Epidermal melanocyte (primary cell): ENCODE measurements at regions not wholly inside any gene's neighbourhood (a gene's known extent, or its start where the extent isn't known, plus 50 kb on each side); places are given as distances from the start of the nearest gene placed in this dataset.
"Not testable (repeated sequence)": the region's sequence is repeated elsewhere in the genome, so short reads cannot be mapped to it uniquely, and the experiment has no call there.

Experiments
- DNase-seq: peaks from one replicate; pipeline ENCODE4 v3.0.0; 2011; ENCODE audit warnings: low spot score; ENCODE audit not compliant: insufficient read length

DNA sequence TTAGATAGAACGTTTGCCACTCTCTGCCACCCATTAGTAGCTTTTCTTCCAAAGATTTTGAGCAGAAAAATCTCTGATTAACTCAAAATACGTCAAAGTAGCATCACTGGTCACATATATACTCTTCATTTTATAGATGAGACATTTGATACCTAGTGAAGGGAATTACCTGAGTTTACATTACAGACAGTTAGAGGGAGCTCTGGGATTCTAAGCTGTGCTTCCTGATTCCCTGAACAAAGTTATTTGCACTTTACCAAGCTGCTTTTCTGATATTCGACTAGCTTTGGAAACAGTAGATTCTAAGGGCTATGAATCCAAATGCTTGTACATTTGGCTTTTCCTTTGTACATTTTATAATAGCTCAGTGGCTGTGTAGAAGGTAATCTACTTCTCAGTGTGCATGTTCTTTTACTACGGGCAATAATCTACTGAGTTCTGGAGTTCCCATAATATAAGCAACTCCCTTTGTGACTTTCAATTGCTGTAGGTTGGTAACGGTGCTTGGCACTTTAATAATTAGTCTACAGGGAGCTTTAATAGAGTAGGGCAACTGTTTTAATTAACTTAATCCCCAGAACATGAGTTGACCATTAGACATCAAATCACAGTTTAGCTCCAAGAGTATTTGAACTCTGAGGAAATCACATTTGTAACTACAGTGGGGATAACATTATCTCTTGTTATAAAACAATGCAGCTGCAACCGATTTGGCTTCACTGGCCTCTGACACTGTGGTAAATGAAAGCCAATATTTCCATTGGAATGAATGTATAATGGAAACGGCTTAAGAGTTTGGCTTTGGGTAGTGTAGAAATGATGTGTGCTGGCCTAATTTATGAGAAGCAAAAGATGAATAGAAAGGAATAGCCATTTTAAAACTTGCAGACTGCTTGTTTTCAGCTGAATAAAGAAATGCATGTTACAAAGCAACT is 1602.4 kb downstream of the STIM2 start:
- no peak for DNase-seq

DNA sequence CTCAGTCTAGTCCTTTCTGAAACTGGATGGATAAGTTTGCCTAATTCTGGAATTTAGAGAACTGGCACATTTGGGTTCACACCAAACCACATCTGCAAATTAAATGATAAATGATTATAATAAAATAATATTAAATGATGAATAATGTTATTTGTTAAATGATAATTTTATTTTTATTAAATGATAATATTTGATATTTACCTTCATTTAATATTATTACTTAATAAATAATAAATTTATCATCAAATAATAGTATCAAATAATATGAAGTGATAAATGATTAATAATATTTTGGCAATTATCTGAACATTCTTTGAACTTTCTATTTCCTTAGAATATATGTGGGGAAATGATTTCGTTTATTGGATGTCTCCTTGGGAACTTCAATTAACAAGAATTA is 1604.2 kb downstream of the STIM2 start:
- DNase-seq = no peak

DNA sequence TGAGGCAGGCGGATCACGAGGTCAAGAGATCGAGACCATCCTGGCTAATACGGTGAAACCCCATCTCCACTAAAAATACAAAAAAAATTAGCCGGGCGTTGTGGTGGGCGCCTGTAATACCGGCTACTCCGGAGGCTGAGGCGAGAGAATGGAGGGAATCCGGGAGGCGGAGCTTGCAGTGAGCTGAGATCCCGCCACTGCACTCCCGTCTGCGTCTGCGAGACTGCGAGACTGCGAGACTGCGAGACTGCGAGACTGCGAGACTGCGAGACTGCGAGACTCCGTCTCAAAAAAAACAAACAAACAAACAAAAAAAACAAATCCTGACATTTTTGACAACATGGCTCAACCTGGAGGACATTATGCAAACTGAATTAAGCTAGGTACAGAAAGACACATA is 1606.2 kb downstream of the STIM2 start:
- not testable (repeated sequence) for DNase-seq

DNA sequence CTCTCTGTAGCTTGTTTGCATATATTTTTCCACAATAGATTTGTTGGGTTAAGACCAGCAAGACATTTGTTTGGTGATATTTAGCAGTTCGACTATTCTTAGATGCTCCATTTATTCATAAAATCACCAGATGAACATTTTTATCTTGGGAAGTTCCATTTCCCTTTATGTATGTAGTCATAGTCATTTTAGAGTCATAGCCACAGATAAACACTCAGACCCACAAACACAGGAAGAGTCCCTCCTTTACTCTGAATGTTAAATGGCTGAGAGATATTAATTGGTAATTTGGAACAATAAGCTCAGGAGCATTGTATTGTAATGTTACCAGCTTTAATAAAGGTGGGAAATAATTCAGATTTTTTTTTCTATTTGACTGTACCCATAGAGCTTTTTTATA is 1608.7 kb downstream of the STIM2 start:
- no peak for DNase-seq

DNA sequence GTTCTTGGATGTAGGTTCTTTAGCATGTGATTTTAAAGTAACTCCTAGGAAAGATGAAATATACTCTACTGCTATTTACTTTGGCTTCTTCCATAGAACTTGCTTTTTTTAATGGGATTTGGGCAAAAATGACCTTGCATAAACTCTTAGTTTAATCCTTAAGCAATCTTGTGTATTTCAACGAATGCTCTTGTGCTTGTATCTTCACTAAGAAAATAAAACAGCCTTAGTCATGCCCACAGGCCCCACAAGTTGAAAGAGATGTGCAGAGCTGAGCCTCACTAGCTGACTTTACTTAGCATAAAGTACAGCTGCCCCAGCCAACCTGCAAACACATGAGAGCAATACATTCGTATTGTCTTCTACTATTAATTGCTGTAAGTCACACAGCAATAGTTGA is 1609.2 kb downstream of the STIM2 start:
- DNase-seq = no peak

DNA sequence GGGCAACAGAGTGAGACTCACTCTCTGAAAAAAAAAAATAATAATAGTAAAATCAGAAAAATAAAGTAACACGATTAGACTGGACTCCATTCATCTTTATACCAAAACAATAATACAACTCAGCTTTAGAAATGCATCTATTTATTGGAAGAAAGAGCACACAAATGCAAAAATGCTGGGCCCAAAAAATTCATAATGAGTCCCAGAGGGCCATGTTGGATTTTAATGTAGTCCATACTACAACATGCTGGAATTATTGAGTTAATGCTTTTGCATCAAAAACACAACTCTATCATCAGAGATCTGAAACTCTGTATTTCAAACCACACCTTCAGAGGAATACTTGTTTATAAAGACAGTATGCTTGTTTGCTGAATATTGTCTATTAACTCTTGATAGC is 1614.7 kb downstream of the STIM2 start:
- DNase-seq = no peak

DNA sequence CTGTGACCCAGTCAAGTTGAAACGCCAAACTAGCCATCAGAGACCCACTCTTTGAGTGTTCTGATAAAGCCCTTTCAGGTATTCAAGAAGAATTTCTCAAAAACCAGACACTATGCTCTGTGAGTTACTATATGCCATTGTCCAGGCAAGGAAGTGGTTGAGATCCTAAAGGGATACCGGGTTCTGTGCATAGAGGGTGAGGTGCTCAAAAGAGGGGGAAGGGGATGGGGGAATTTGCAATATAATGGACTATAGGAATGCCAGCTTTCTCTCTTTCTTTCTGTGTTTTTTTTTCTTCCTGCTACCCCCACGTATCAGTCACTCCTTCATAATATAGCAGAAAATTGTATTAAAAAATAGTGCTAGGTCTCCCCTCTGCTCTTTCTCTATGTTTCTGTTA is 1619.0 kb downstream of the STIM2 start:
- no peak for DNase-seq

DNA sequence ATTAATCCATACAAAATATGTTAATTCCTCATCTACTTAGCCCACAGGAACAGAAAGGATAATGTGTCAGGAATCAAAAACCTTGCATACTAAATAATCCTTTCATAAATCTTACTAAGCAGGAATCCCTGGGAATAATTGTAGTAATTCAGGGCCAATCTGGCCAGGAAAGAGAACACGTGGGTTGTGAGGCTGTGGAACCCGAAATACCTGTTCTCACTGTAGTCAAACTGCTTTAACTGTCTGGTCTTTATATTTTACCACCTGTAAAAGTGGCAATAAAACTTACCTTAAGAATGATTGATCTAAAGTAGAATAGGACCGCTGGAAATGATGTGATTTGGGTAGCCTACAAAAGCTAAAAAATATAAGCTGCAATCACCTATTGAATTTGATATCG is 1620.9 kb downstream of the STIM2 start:
- no peak for DNase-seq

DNA sequence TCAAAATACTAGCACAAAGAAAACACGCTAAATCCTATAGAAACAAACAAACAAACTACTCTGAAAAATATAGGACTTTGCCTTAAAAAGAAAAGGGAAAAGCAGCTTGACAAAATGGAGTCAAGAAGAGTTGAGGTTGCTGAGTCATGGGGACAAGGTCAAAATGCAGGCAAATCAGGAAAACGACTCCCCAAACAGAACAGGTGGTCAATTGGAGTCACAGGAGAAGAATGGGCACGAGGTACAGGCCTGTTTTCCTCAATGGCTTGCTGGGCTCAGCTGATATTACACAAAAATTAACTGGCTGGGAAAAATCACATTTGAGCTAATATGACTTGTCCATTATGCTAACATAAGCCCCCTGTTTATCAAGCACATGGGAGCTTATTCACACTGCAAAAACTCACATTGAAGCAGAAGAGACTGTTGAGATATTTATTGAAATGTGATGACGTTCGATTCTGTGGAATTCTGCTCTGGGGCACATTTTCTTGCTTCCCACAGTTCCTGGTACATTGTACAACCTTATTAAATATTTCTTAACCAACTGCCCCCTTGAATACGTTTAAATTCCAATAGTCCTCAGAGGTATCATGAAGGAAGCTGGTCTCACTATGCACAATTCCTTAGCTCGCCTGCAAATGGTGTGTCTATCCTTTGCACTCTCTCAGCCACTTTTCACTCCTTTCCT is 1622.1 kb downstream of the STIM2 start:
- no peak for DNase-seq

DNA sequence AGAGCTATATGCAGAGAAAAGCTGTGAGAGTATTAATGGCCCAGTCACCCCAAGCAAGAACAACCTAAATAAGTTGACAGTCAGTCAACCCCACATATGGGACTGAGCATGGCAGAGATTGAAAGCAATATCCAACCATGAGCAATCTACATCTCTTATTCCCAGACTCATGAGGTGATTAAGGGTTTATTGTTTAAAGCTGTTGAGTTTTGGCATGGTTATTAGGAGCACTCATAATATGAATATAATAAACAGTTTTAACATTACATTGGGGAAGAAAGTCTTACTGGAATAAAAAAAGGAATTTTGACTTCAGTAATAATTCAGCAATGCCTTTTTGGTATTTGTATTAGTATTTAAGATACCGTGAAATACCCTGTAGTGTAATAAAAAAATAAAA is 1627.4 kb downstream of the STIM2 start:
- DNase-seq = no peak

DNA sequence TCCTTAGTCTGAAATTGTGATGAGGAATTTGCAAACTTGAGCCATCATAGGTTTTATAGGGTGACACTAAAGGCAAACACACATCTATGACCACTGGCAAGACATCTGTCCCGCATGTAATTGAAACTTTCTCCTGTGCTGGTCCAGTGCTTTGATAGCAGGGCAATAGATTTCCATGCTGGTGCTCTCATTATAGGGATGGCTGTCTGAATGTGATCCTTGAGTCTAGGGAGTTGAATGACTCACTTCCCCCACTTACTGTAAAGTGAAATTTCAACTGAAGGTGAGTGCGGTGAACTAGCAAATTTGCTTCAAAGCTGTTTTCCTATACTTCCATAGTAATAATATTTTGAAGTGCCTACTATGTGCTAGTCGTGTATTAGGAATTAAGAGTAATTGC is 1630.0 kb downstream of the STIM2 start:
- no peak for DNase-seq

DNA sequence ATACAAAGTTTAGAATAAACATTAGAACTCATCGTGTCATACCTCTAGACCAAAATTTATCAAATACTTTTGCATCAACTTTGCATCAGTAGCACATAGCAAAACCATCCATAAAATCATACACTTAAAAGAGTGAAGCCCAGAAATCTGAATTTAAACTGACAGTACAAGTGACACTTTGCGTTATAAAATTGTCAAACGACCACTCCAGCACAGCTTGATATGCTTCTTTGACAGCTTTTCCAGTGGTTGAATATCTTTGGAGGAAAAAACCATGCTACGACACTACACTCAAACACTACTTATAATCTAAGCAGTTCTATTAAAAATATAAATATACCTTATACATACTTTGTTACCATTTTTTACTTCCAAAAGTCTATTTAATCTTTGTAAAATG is 1644.4 kb downstream of the STIM2 start:
- DNase-seq = no peak

DNA sequence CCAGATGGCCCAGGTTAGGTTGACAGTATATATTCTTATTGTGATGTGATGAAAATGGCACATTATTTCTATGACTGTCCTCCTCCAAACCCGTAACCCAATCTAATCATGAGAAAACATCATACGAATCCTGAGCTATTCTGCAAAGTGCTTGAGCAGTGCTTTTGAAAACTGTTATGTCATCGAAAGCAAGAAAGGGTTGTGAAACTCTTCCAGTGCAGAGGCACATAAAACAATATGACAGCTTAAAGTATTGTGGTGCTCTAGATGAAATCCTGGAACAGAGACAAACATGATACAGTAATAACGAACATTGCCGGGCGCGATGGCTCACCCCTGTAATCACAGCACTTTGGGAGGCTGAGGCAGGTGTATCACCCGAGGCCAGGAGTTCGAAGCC is 1648.0 kb downstream of the STIM2 start:
- no peak for DNase-seq

DNA sequence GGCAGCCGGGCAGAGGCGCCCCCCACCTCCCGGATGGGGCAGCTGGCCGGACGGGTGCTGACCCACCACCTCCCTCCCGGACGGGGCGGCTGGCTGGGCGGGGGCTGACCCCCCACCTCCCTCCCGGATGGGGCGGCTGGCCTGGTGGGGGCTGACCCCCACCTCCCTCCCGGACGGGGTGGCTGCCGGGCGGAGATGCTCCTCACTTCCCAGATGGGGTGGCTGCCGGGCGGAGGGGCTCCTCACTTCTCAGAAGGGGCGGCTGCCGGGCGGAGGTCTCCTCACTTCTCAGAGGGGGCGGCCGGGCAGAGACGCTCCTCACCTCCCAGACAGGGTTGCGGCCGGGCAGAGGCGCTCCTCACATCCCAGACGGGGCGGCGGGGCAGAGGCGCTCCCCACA is 1654.1 kb downstream of the STIM2 start:
- DNase-seq = not testable (repeated sequence)

DNA sequence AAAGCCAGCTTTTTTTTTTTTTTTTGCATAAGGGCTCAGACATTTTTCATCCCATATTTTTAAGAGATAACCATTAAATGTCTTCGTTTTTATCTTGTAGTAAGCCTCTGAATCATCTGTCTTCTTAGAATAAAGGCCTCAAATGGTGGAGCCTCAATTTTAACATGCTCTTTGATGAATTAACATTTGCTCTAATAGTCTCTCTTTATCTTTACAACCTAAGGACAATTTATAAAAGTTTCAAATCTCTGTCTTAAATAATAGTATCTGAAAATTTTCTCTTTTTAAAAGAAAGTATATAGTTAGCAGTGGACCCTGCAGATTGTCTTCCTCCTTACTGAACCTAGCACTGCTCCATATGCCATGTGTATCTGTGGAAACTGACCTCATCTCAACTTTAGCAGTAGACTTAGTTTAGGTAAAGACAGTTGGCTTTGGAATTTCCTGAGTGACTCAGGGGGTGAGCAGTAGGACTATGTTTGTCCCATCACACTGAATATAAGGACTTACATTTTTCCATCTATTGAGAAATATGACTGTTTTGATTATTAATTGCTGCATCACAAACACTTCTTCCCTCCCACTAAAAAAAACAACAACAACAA is 1658.0 kb downstream of the STIM2 start:
- no peak for DNase-seq

DNA sequence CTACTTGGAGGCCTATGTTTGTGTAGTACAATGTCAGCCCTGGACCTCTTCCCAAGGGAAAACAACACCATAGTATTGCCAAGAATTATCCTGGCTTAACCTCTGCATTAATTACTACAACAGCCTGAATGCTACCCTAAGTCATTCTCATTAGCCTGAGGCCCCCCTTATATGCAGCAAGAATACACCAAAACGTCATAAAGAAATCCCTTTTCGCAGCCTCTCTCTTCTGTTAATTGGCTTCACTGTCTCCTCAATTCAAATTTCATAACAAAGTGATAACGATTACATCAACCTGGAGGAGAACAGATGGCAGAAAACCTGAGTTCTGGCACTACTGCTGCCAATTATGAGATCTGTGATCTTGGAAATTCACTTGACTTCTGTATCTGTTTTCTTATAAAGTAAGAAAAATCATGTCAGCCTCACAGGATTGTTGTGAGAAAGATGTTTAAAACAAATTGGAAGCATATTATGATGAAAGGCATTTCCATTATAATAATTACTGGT is 1663.1 kb downstream of the STIM2 start:
- DNase-seq = no peak

DNA sequence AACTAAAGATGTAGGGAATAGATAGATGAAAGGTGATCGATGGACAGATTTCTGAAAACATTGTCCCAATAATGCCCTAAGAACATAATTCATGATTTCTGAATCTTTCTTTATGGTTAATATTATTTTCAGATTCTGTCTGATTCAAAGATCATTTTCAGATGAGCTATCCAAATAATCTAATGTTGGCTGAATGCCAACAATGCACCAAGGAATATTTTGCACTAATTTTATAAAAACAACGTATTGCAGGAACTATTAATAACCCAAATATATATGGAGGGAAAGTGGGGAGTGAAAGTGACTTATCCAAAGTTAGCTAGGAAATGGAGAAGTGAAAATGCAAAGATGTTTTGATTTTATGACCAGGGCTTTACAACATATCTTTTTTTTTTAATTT is 1675.5 kb downstream of the STIM2 start:
- DNase-seq = no peak

DNA sequence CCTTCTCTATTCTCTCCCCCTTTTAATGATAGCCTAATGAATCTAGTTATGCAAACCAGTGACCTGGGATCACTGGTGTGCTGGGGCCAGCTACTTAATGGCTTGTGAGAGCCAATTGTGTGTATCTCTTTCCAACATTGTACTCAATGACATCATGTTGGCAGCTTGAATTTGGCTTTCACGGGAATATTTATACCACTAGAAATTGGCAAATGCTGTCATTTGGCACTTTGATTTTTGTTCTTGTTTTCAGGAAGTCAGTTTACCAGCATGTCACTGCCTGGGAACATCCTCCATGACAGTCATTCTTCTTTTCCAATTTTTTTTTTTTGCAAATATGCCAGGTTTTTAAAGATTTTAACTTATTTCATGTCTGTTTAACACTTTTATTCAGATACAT is 1685.3 kb downstream of the STIM2 start:
- DNase-seq = no peak

DNA sequence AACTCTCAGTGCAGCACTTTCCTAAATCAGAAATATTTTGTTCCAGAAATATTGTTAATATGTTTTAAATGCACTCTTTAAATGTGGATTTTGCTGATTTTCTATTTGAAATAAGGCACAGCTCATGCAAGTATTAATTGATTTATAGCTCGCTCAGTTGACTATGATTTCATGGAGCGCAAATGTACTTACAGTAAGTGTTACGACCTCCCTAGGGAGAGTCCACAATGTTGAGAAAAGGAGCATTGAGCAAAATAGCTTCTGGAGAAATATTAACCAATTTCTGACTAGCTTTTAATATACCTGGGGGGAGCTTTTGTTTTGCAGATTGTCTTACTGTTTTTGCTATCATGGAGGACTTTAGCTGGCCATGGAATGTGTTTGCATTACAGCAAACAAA is 1687.5 kb downstream of the STIM2 start:
- DNase-seq = no peak

DNA sequence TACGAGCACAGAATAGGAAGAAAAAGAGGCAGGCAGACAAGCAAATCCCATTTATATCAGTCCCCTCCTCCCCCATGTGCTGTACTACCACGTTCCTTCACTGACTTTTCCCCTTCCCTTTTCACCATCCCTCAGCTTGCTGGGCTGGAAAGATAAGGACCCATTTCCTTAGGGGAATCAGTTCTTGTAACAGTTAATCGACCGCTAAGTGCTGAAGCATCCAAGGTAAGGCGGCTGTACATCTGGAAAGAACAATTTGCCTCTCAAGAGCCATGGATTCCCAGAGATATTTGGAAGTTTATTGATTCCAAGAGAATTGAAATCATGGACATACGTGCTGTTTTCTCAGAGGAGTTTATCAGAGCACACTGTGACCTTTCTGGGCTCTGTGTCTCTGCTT is 1688.0 kb downstream of the STIM2 start:
- DNase-seq = no peak

DNA sequence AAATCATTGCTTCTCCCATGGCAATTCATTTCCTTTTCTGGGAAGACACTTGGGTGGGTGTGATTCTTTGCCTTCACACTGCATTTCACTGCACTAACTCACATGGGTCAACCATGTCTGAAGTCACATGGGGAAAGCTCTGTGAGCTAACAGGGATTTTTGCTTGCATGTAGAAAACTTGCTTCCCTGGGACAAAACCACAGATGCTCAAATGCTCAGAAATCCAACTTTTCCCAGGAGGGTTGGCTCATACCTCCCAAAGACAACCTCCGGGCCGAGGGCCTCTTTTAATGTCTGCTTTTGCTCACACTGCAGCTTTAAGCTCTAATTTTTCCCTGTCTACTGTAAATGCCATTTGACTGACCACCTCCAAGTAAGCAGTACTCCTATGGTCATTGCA is 1695.2 kb downstream of the STIM2 start:
- DNase-seq = no peak

DNA sequence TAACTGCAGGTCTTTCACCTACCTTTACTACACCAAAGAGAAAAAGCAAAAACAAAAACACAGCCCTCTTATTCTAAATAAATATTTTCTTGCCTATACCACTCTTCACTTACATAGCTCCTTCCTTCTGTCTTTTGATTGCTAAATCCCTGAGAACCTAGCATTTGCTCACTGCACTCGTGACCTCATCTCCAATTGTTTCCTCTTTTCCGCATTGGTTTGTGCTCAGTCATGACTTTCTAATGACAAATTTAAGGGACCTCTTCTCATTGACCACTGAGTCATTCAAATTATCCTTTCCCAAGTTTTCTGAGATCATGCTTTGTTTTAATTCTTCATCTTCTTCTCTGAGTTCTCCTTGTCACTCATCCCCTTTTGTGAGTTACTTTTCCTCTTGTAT is 1697.1 kb downstream of the STIM2 start:
- no peak for DNase-seq
